GM12878 (cell line): ENCODE measurements at regions not wholly inside any gene's neighbourhood (a gene's known extent, or its start where the extent isn't known, plus 50 kb on each side); places are given as distances from the start of the nearest gene placed in this dataset.

Source experiments
- ATAC-seq: fragments of 200-7000 bp; cut with Tn5 transposase; 3 replicates; pipeline ENCODE4 v1.9.1; 2020; ENCODE audit warnings: mild to moderate bottlenecking, moderate library complexity
- BruUV-seq: library from RNA; stranded (reverse); fragments of 400-500 nt; replicated peaks from 2 replicates; lab custom pipeline; 2021; lab: Mats Ljungman, UMichigan
- CTCF ChIA-PET: fragments of 300-600 bp; sonication (Branson Sonifier 250); formaldehyde crosslinking; extraction: SDS; loops from one replicate; lab custom pipeline; 2021; ENCODE audit warnings: inconsistent platforms; lab: Yijun Ruan, JAX
- POLR2A ChIA-PET: fragments of 350-600 bp; formaldehyde crosslinking; extraction: SDS; loops from one replicate; lab custom pipeline; 2021; ENCODE audit warnings: inconsistent platforms; lab: Charles Lee
- RAD21 ChIA-PET: fragments of 300-600 bp; sonication (Branson Sonifier 250); formaldehyde crosslinking; loops from one replicate; lab custom pipeline; 2023; ENCODE audit warnings: antibody characterized with exemption; ENCODE audit not compliant: unreplicated experiment; lab: Charles Lee
- SMC1A ChIA-PET: fragments of 300-600 bp; sonication (Branson Sonifier 250); formaldehyde crosslinking; loops from one replicate; lab custom pipeline; 2023; ENCODE audit not compliant: unreplicated experiment, uncharacterized antibody; lab: Charles Lee
- DNase-seq: peaks from one replicate; pipeline ENCODE4 v3.0.0-alpha.2; 2011; ENCODE audit warnings: low read depth, low spot score
- FAIRE-seq: peaks from 3 replicates; lab custom pipeline; 2011; peaks lifted over from hg19 to GRCh38; lab: Jason Lieb, UNC
- H2AFZ ChIP-seq: 2 replicates; pipeline ENCODE4 v1.6.0; 2011; ENCODE audit warnings: low read depth, low read length, control low read depth; ENCODE audit not compliant: control insufficient read depth
- H3K27ac ChIP-seq: 2 replicates; pipeline ENCODE4 v1.5.1; 2011; ENCODE audit warnings: control low read depth; ENCODE audit not compliant: control insufficient read depth, insufficient read depth
- H3K27me3 ChIP-seq, 2 experiments: replicated peaks in 1 of 2; 2 replicates each; pipeline versions ENCODE4 v1.6.0 to v1.6.1; 2011; ENCODE audit warnings: low read length in 1 of 2; ENCODE audit not compliant: control insufficient read depth in 2 of 2, insufficient read depth in 2 of 2
- H3K36me3 ChIP-seq, 2 experiments: 2 replicates each; pipeline ENCODE4 v1.5.1; 2011; ENCODE audit warnings: low read length in 1 of 2; ENCODE audit not compliant: control insufficient read depth in 2 of 2, insufficient read depth in 2 of 2
- H3K4me1 ChIP-seq: 2 replicates; pipeline ENCODE4 v1.6.1; 2011; ENCODE audit warnings: mild to moderate bottlenecking, low read length, moderate library complexity, mixed read lengths; ENCODE audit not compliant: control insufficient read depth, insufficient read depth
- H3K4me2 ChIP-seq: 2 replicates; pipeline ENCODE4 v1.6.0; 2011; ENCODE audit warnings: control low read depth; ENCODE audit not compliant: control insufficient read depth, insufficient read depth
- H3K4me3 ChIP-seq: fragments of 200-600 bp; sonication (generic); 2 replicates; pipeline ENCODE4 v1.5.1; 2016
- H3K79me2 ChIP-seq: 2 replicates; pipeline ENCODE4 v1.6.0; 2011; ENCODE audit warnings: low read length; ENCODE audit not compliant: control insufficient read depth, insufficient read depth
- H3K9ac ChIP-seq: 2 replicates; pipeline ENCODE4 v1.8.0; 2011; ENCODE audit warnings: low read length, control low read depth, mixed read lengths; ENCODE audit not compliant: control insufficient read depth, insufficient read depth
- H3K9me3 ChIP-seq: replicated peaks from 3 replicates; pipeline ENCODE4 v1.5.1; 2011; ENCODE audit warnings: mild to moderate bottlenecking, low read length; ENCODE audit not compliant: control insufficient read depth, insufficient read depth
- H4K20me1 ChIP-seq: 2 replicates; pipeline ENCODE4 v1.6.0; 2011; ENCODE audit not compliant: control insufficient read depth, insufficient read depth
- ASH2L ChIP-seq: fragments of 300-600, 200-600 bp; sonication (generic); IDR thresholded peaks from 2 replicates; pipeline ENCODE4 v1.6.1; 2017; ENCODE audit warnings: low read depth, mild to moderate bottlenecking, borderline replicate concordance
- EGR1 ChIP-seq, 2 experiments: IDR thresholded peaks; 1 replicate in 1 of 2; 2 replicates in 1 of 2; pipeline ENCODE4 v1.6.1; 2011 to 2012; ENCODE audit warnings: low read depth in 2 of 2, low read length in 2 of 2, borderline replicate concordance in 1 of 2, mild to moderate bottlenecking in 1 of 2, moderate library complexity in 1 of 2
- FOXK2 ChIP-seq: fragments of 450-650 bp; IDR thresholded peaks from 2 replicates; pipeline ENCODE4 v1.6.1; 2017; ENCODE audit warnings: mild to moderate bottlenecking, moderate library complexity
- JUND ChIP-seq: IDR thresholded peaks from 2 replicates; pipeline ENCODE4 v1.6.1; 2012; ENCODE audit warnings: low read depth, mild to moderate bottlenecking, low read length, improper control_type of control experiment, moderate library complexity
- LARP7 ChIP-seq: fragments of 450-650 bp; IDR thresholded peaks from 2 replicates; pipeline ENCODE4 v1.6.1; 2017; ENCODE audit warnings: mild to moderate bottlenecking
- PAX5 ChIP-seq: IDR thresholded peaks from 2 replicates; pipeline ENCODE4 v1.6.1; 2011; ENCODE audit warnings: low read depth, low read length, borderline replicate concordance
- STAT3 ChIP-seq: IDR thresholded peaks from 2 replicates; pipeline ENCODE4 v1.6.1; 2011; ENCODE audit warnings: low read depth, low read length, improper control_type of control experiment
- SUPT20H ChIP-seq: IDR thresholded peaks from 2 replicates; pipeline ENCODE4 v1.6.1; 2011; ENCODE audit warnings: low read depth, mild to moderate bottlenecking, low read length, moderate library complexity, borderline replicate concordance; ENCODE audit not compliant: control insufficient read depth
- whole genome bisulfite sequencing: methylation state at CpG from one replicate; pipeline ENCODE4 v1.1.6; 2016; ENCODE audit warnings: low lambda C conversion rate; ENCODE audit not compliant: insufficient replicate concordance, insufficient coverage; ENCODE audit errors: missing lambda C conversion rate; 5-methylcytosine and 5-hydroxymethylcytosine counted together
- in situ Hi-C: fragments of 300-500 bp; cut with MboI; formaldehyde crosslinking; loops from 9 replicates; pipeline ENCODE4 v1.14.3; 2018; ENCODE audit warnings: mixed read lengths
- intact Hi-C: fragments of 100-400 bp; cut with micrococcal nuclease; formaldehyde crosslinking; loops from one replicate; pipeline ENCODE4 v1.14.2; 2022; ENCODE audit not compliant: unreplicated experiment
- TF ChIP-seq, protein P1 (sequence below): fragments of 150-350 bp; IDR thresholded peaks from 2 replicates; pipeline ENCODE4 v1.6.1; 2014; ENCODE audit warnings: mild to moderate bottlenecking, low read depth, low read length

- TF ChIP-seq EGR1 (IDR thresholded peaks at IDR 0.05; ENCODE audit: borderline replicate concordance in 1 of 2, low read depth in 2 of 2, low read length in 2 of 2) (no peak), PAX5 (no peak), LARP7 (no peak), STAT3 (no peak), ASH2L (no peak)
- TF ChIP-seq, protein P1, sequence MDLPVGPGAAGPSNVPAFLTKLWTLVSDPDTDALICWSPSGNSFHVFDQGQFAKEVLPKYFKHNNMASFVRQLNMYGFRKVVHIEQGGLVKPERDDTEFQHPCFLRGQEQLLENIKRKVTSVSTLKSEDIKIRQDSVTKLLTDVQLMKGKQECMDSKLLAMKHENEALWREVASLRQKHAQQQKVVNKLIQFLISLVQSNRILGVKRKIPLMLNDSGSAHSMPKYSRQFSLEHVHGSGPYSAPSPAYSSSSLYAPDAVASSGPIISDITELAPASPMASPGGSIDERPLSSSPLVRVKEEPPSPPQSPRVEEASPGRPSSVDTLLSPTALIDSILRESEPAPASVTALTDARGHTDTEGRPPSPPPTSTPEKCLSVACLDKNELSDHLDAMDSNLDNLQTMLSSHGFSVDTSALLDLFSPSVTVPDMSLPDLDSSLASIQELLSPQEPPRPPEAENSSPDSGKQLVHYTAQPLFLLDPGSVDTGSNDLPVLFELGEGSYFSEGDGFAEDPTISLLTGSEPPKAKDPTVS: no peak
These were observed 645.3 kb downstream of the TLL1 start (continued) for GRCh38 chr4:166518315-166518714.

GRCh38 chr4:166518776-166519175 lies 645.7 kb downstream of the TLL1 start:
- 10% methylated on average over 3 of the region's 3 CpGs for WGBS

More at GRCh38 chr4:166518776-166519175, 645.7 kb downstream of the TLL1 start:
- H2AFZ ChIP-seq: no peak overlapping the region
- ChIA-PET SMC1A (no interaction called here), POLR2A (no interaction called here), RAD21 (no interaction called here), CTCF (no interaction called here)
- DNase-seq (no peak), ATAC-seq (no peak), FAIRE-seq (no peak)
- H3K4me2 ChIP-seq: no peak overlapping the region
- H3K9ac ChIP-seq: no peak overlapping the region
- no peaks in the 10 kb centered on the region for H3K27me3 ChIP-seq
- H3K4me1 ChIP-seq: no peaks in the 10 kb centered on the region
- H3K36me3 ChIP-seq: no peaks in the 10 kb centered on the region
- intact Hi-C loops: no loop called here
- no peak overlapping the region for H3K4me3 ChIP-seq
- no TSS peak for BruUV-seq
- no peak overlapping the region for H3K27ac ChIP-seq
- H4K20me1 ChIP-seq: no peaks in the 10 kb centered on the region
- in situ Hi-C loops: no loop called here
- H3K9me3 ChIP-seq: no peaks in the 10 kb centered on the region
- no peaks in the 10 kb centered on the region for H3K79me2 ChIP-seq
- no peak for TF ChIP-seq FOXK2
- no peak for TF ChIP-seq JUND
- no peak for TF ChIP-seq SUPT20H
